H9 (cell line): ENCODE measurements at regions not wholly inside any gene's neighbourhood (a gene's known extent, or its start where the extent isn't known, plus 50 kb on each side); places are given as distances from the start of the nearest gene placed in this dataset.

Experiments
- DNase-seq: peaks from one replicate; pipeline ENCODE4 v3.0.0-alpha.2; 2017
- H2AFZ ChIP-seq: one replicate; pipeline ENCODE4 v1.6.1; 2013; ENCODE audit warnings: mild to moderate bottlenecking, low read length, control low read depth, moderate library complexity
- H2AK5ac ChIP-seq: 2 replicates; pipeline ENCODE4 v1.6.1; 2013; ENCODE audit warnings: low read length, control low read depth, mixed read lengths; ENCODE audit not compliant: insufficient read length
- H2BK120ac ChIP-seq: one replicate; pipeline ENCODE4 v1.6.1; 2013; ENCODE audit warnings: low read depth, mild to moderate bottlenecking, low read length, control low read depth, inconsistent platforms; ENCODE audit not compliant: poor library complexity, severe bottlenecking
- H2BK12ac ChIP-seq: 2 replicates; pipeline ENCODE4 v1.6.1; 2013; ENCODE audit warnings: low read length, control low read depth, mixed read lengths, low read depth; ENCODE audit not compliant: insufficient read length
- H2BK15ac ChIP-seq: 2 replicates; pipeline ENCODE4 v1.6.1; 2013; ENCODE audit warnings: low read depth, low read length, control low read depth
- H2BK20ac ChIP-seq: one replicate; pipeline ENCODE4 v1.6.1; 2013; ENCODE audit warnings: low read depth, mild to moderate bottlenecking, low read length, control low read depth, inconsistent platforms; ENCODE audit not compliant: poor library complexity, severe bottlenecking
- H2BK5ac ChIP-seq: 2 replicates; pipeline ENCODE4 v1.6.1; 2013; ENCODE audit warnings: low read length, control low read depth, mixed read lengths; ENCODE audit not compliant: insufficient read length
- H3K14ac ChIP-seq: 2 replicates; pipeline ENCODE4 v1.6.1; 2013; ENCODE audit warnings: low read length, control low read depth; ENCODE audit not compliant: insufficient read depth
- H3K18ac ChIP-seq: 2 replicates; pipeline ENCODE4 v1.6.1; 2013; ENCODE audit warnings: low read depth, mild to moderate bottlenecking, mixed read lengths, low read length, control low read depth; ENCODE audit not compliant: insufficient read length
- H3K23ac ChIP-seq: 2 replicates; pipeline ENCODE4 v1.6.1; 2013; ENCODE audit warnings: low read length, control low read depth, mixed read lengths, low read depth; ENCODE audit not compliant: insufficient read length
- H3K23me2 ChIP-seq: 2 replicates; pipeline ENCODE4 v1.6.1; 2013; ENCODE audit warnings: low read depth, mild to moderate bottlenecking, mixed read lengths, low read length, control low read depth; ENCODE audit not compliant: insufficient read length, poor library complexity, severe bottlenecking
- H3K27ac ChIP-seq: 2 replicates; pipeline ENCODE4 v1.5.1; 2013; ENCODE audit warnings: low read length, control low read depth, mixed read lengths, low read depth; ENCODE audit not compliant: insufficient read length
- H3K27me3 ChIP-seq: 2 replicates; pipeline ENCODE4 v1.6.1; 2013; ENCODE audit warnings: low read length, control low read depth, inconsistent platforms; ENCODE audit not compliant: insufficient read depth
- H3K4ac ChIP-seq: 2 replicates; pipeline ENCODE4 v1.6.1; 2013; ENCODE audit warnings: low read depth, mild to moderate bottlenecking, control low read depth, inconsistent platforms, low read length, moderate library complexity
- H3K4me1 ChIP-seq: 2 replicates; pipeline ENCODE4 v1.6.1; 2013; ENCODE audit warnings: low read length, control low read depth, inconsistent platforms; ENCODE audit not compliant: insufficient read depth
- H3K4me2 ChIP-seq: 2 replicates; pipeline ENCODE4 v1.6.1; 2013; ENCODE audit warnings: low read length, control low read depth, mixed read lengths; ENCODE audit not compliant: insufficient read length, insufficient read depth
- H3K56ac ChIP-seq: 2 replicates; pipeline ENCODE4 v1.6.1; 2013; ENCODE audit warnings: low read depth, mild to moderate bottlenecking, mixed read lengths, low read length, control low read depth; ENCODE audit not compliant: insufficient read length
- H3K79me1 ChIP-seq: 2 replicates; pipeline ENCODE4 v1.6.1; 2013; ENCODE audit warnings: low read depth, mild to moderate bottlenecking, moderate library complexity, low read length, control low read depth, inconsistent platforms; ENCODE audit not compliant: insufficient read depth, poor library complexity, severe bottlenecking
- H3K79me2 ChIP-seq: 2 replicates; pipeline ENCODE4 v1.6.1; 2013; ENCODE audit warnings: low read length, control low read depth, inconsistent platforms; ENCODE audit not compliant: insufficient read depth
- H3K9ac ChIP-seq: 2 replicates; pipeline ENCODE4 v1.6.1; 2013; ENCODE audit warnings: low read length, control low read depth, mixed read lengths; ENCODE audit not compliant: insufficient read length; ENCODE audit errors: extremely low read depth
- H3K9me3 ChIP-seq: one replicate; pipeline ENCODE4 v1.6.1; 2013; ENCODE audit warnings: low read depth, low read length, inconsistent platforms; ENCODE audit not compliant: control insufficient read depth
- H3T11ph ChIP-seq: one replicate; pipeline ENCODE4 v1.6.1; 2013; ENCODE audit warnings: mild to moderate bottlenecking, low read length, control low read depth, inconsistent platforms
- H4K20me1 ChIP-seq: one replicate; pipeline ENCODE4 v1.6.1; 2013; ENCODE audit not compliant: control insufficient read depth, insufficient read length, insufficient read depth
- H4K5ac ChIP-seq: 2 replicates; pipeline ENCODE4 v1.6.1; 2013; ENCODE audit warnings: low read depth, mild to moderate bottlenecking, mixed read lengths, low read length, control low read depth; ENCODE audit not compliant: insufficient read length
- H4K8ac ChIP-seq: replicated peaks from 2 replicates; pipeline ENCODE4 v1.6.1; 2013; ENCODE audit warnings: low read length, control low read depth, mixed read lengths, low read depth; ENCODE audit not compliant: insufficient read length
- H4K91ac ChIP-seq: 2 replicates; pipeline ENCODE4 v1.6.1; 2013; ENCODE audit warnings: low read depth, mild to moderate bottlenecking, moderate library complexity, mixed read lengths, low read length, control low read depth; ENCODE audit not compliant: insufficient read length
- H3K27ac Mint-ChIP-seq, 3 experiments: 2 replicates in 2 of 3; 3 replicates in 1 of 3; pipeline ENCODE4 v1.8.0; 2020 to 2021; ENCODE audit warnings: mixed read lengths in 3 of 3, mild to moderate bottlenecking in 1 of 3, moderate library complexity in 1 of 3
- H3K27me3 Mint-ChIP-seq: 2 replicates; pipeline ENCODE4 v1.8.0; 2021; ENCODE audit warnings: low read depth, mild to moderate bottlenecking, moderate library complexity, mixed read lengths
- H3K36me3 Mint-ChIP-seq, 3 experiments: 2 replicates in 2 of 3; 3 replicates in 1 of 3; pipeline ENCODE4 v1.8.0; 2020 to 2021; ENCODE audit warnings: low read depth in 3 of 3, mixed read lengths in 3 of 3; ENCODE audit not compliant: insufficient read depth in 1 of 3
- H3K4me1 Mint-ChIP-seq, 2 experiments: 2 replicates each; pipeline ENCODE4 v1.8.0; 2020; ENCODE audit warnings: mixed read lengths in 2 of 2
- H3K4me3 Mint-ChIP-seq, 2 experiments: 2 replicates in 1 of 2; 3 replicates in 1 of 2; pipeline ENCODE4 v1.8.0; 2020 to 2021; ENCODE audit warnings: mild to moderate bottlenecking in 2 of 2, mixed read lengths in 2 of 2, moderate library complexity in 1 of 2
- H3K9me3 Mint-ChIP-seq, 2 experiments: 2 replicates in 1 of 2; 3 replicates in 1 of 2; pipeline ENCODE4 v1.8.0; 2020; ENCODE audit warnings: mild to moderate bottlenecking in 2 of 2, mixed read lengths in 2 of 2, moderate library complexity in 1 of 2
- WGBS: extraction: QIAGEN DNeasy Blood & Tissue Kit; methylation state at CpG from one replicate; pipeline ENCODE4 v1.1.7; 2013; ENCODE audit warnings: missing lambda C conversion rate, low lambda C conversion rate, mixed read lengths; ENCODE audit not compliant: insufficient read length; ENCODE audit errors: extremely low coverage; 5-methylcytosine and 5-hydroxymethylcytosine counted together
- TF ChIP-seq, protein P1 (sequence below): fragments of 200-600 bp; sonication (generic); conservative IDR thresholded peaks from 3 replicates; pipeline ENCODE4 v1.8.0; 2021; ENCODE audit warnings: antibody characterized with exemption, mild to moderate bottlenecking

DNA sequence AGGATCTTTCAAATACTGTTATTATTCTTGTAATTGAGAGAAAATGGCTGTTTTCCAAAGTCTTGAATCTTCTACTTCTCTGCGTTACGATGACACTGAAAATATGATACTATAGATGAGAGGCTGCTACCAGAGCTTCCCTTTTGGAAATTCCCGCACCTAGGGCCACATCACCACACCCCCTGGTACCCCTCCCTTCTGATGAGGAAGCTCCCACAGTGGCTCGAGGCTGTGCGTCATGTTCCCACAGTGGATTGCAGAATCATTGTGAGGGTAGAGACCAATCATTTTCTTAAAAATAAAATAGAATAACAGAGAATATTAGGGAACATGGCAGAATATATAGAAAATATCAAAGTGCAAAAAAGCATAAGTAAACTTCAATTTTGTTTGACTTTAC lies 268.9 kb upstream of the SMIM21 start:
- Mint-ChIP-seq H3K4me1 (peaks cover 7 to 8% of the 10 kb centered on the region in 2 experiments), H3K27me3 (no peaks in the 10 kb centered on the region), H3K9me3 (peaks cover 3 to 4% of the 10 kb centered on the region in 2 experiments; a peak in 4 of 5 replicates), H3K27ac (no peak overlapping the region), H3K36me3 (peaks cover 0 to 3% (median 2%) of the 10 kb centered on the region in 3 experiments; a peak in 3 of 7 replicates), H3K4me3 (no peak overlapping the region)
- Histone ChIP-seq H3K27ac (no peak overlapping the region), H3K9me3 (no peaks in the 10 kb centered on the region), H3K4me1 (no peaks in the 10 kb centered on the region), H2BK120ac (no peak overlapping the region), H3K9ac (no peak overlapping the region), H3K79me2 (no peaks in the 10 kb centered on the region), H3K18ac (no peak overlapping the region), H3T11ph (no peak overlapping the region), H2BK15ac (no peak overlapping the region), H3K23ac (no peak overlapping the region), H4K8ac (no peak overlapping the region), H3K23me2 (no peaks in the 10 kb centered on the region), H3K27me3 (no peaks in the 10 kb centered on the region), H3K4me2 (no peak overlapping the region), H3K56ac (no peak overlapping the region), H2BK5ac (no peak overlapping the region), H2BK12ac (no peak overlapping the region), H3K79me1 (no peaks in the 10 kb centered on the region), H3K14ac (no peak overlapping the region), H2AK5ac (no peak overlapping the region), H3K4ac (no peak overlapping the region), H4K5ac (no peak overlapping the region), H2BK20ac (no peak overlapping the region), H4K20me1 (no peaks in the 10 kb centered on the region), H2AFZ (no peak overlapping the region), H4K91ac (no peak overlapping the region)
- TF ChIP-seq, protein P1, sequence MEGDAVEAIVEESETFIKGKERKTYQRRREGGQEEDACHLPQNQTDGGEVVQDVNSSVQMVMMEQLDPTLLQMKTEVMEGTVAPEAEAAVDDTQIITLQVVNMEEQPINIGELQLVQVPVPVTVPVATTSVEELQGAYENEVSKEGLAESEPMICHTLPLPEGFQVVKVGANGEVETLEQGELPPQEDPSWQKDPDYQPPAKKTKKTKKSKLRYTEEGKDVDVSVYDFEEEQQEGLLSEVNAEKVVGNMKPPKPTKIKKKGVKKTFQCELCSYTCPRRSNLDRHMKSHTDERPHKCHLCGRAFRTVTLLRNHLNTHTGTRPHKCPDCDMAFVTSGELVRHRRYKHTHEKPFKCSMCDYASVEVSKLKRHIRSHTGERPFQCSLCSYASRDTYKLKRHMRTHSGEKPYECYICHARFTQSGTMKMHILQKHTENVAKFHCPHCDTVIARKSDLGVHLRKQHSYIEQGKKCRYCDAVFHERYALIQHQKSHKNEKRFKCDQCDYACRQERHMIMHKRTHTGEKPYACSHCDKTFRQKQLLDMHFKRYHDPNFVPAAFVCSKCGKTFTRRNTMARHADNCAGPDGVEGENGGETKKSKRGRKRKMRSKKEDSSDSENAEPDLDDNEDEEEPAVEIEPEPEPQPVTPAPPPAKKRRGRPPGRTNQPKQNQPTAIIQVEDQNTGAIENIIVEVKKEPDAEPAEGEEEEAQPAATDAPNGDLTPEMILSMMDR = no peak
- WGBS = no CpG with 5 or more reads among the region's 5 CpGs
- DNase-seq = no peak
